H1 (cell line): ENCODE measurements at regions not wholly inside any gene's neighbourhood (a gene's known extent, or its start where the extent isn't known, plus 50 kb on each side); places are given as distances from the start of the nearest gene placed in this dataset.

Source experiments
- CTCF ChIA-PET: fragments of 300-600 bp; sonication (Branson Sonifier 250); formaldehyde crosslinking; loops from one replicate; lab custom pipeline; 2021; ENCODE audit not compliant: partially characterized antibody; lab: Charles Lee
- POLR2A ChIA-PET: fragments of 300-600 bp; sonication (Branson Sonifier 250); formaldehyde crosslinking; loops from one replicate; lab custom pipeline; 2021; ENCODE audit warnings: inconsistent platforms; ENCODE audit not compliant: partially characterized antibody; lab: Charles Lee
- DNase-seq, 2 experiments: peaks; one replicate each; pipeline versions ENCODE4 v3.0.0 to v3.0.0-alpha.2; 2010 to 2022; ENCODE audit warnings: low spot score in 2 of 2, low read depth in 1 of 2, mixed read lengths in 1 of 2
- FAIRE-seq: peaks from 2 replicates; lab custom pipeline; 2011; peaks lifted over from hg19 to GRCh38; lab: Jason Lieb, UNC
- H2AFZ ChIP-seq: 2 replicates; pipeline ENCODE4 v1.8.1; 2012; ENCODE audit warnings: low read length, inconsistent platforms
- H2AK5ac ChIP-seq: 2 replicates; pipeline ENCODE4 v1.6.1; 2013; ENCODE audit warnings: low read depth, low read length
- H2BK120ac ChIP-seq: replicated peaks from 2 replicates; pipeline ENCODE3; 2013; ENCODE audit warnings: low read depth, low read length, inconsistent platforms
- H2BK12ac ChIP-seq: 2 replicates; pipeline ENCODE4 v1.6.1; 2013; ENCODE audit warnings: low read depth, low read length
- H2BK15ac ChIP-seq: 2 replicates; pipeline ENCODE4 v1.6.1; 2013; ENCODE audit warnings: low read length
- H2BK20ac ChIP-seq: 2 replicates; pipeline ENCODE4 v1.6.1; 2013; ENCODE audit warnings: low read length
- H2BK5ac ChIP-seq: 2 replicates; pipeline ENCODE4 v1.6.1; 2013; ENCODE audit warnings: low read depth, low read length
- H3K14ac ChIP-seq: 2 replicates; pipeline ENCODE4 v1.6.1; 2013; ENCODE audit warnings: inconsistent platforms; ENCODE audit not compliant: insufficient read length
- H3K18ac ChIP-seq: 2 replicates; pipeline ENCODE4 v1.6.1; 2013; ENCODE audit warnings: low read length; ENCODE audit errors: extremely low read depth
- H3K23ac ChIP-seq: 2 replicates; pipeline ENCODE4 v1.6.1; 2013; ENCODE audit warnings: inconsistent platforms; ENCODE audit not compliant: insufficient read length
- H3K23me2 ChIP-seq: 2 replicates; pipeline ENCODE4 v1.6.1; 2013; ENCODE audit warnings: low read depth, low read length
- H3K27ac ChIP-seq: 2 replicates; pipeline ENCODE4 v1.6.1; 2011; ENCODE audit warnings: low read depth, low read length, inconsistent platforms
- H3K27me3 ChIP-seq, 4 experiments: replicated peaks in 1 of 4; 1 replicate in 1 of 4; 2 replicates in 3 of 4; pipeline versions ENCODE4 v1.6.1 to v1.8.1; 2011 to 2013; ENCODE audit warnings: low read length in 3 of 4, mild to moderate bottlenecking in 3 of 4, inconsistent platforms in 2 of 4, mixed read lengths in 2 of 4, moderate library complexity in 1 of 4; ENCODE audit not compliant: control insufficient read depth in 3 of 4, insufficient read depth in 3 of 4; ENCODE audit errors: extremely low read depth in 1 of 4
- H3K36me3 ChIP-seq, 4 experiments: 2 replicates each; pipeline versions ENCODE4 v1.6.1 to v1.8.1; 2011 to 2013; ENCODE audit warnings: mild to moderate bottlenecking in 4 of 4, low read length in 3 of 4, moderate library complexity in 2 of 4, control low read depth in 1 of 4, inconsistent platforms in 1 of 4; ENCODE audit not compliant: insufficient read depth in 4 of 4, control insufficient read depth in 2 of 4
- H3K4ac ChIP-seq: replicated peaks from 2 replicates; pipeline ENCODE3; 2013; ENCODE audit warnings: low read length, low read depth, mixed read lengths, inconsistent platforms; ENCODE audit not compliant: insufficient read length
- H3K4me1 ChIP-seq, 4 experiments: replicated peaks in 1 of 4; 1 replicate in 1 of 4; 2 replicates in 3 of 4; pipeline versions ENCODE4 v1.6.1 to v1.8.1; 2011 to 2013; ENCODE audit warnings: low read length in 3 of 4, inconsistent platforms in 2 of 4, mixed read lengths in 1 of 4; ENCODE audit not compliant: insufficient read depth in 4 of 4, control insufficient read depth in 3 of 4
- H3K4me2 ChIP-seq, 2 experiments: 2 replicates each; pipeline versions ENCODE4 v1.6.1 to v1.8.1; 2011 to 2013; ENCODE audit warnings: low read depth in 2 of 2, low read length in 2 of 2, control low read depth in 1 of 2, inconsistent platforms in 1 of 2, mild to moderate bottlenecking in 1 of 2; ENCODE audit not compliant: insufficient read depth in 1 of 2
- H3K4me3 ChIP-seq, 4 experiments: fragments of 200-600, 300-600 bp in 1 of 4; sonication (generic), shearing (Covaris generic), sonication (Bioruptor Twin) in 1 of 4; 2 replicates each; pipeline versions ENCODE4 v1.5.1 to v1.8.1; 2011 to 2016; ENCODE audit warnings: low read length in 4 of 4, low read depth in 3 of 4, control low read depth in 2 of 4, inconsistent platforms in 2 of 4, mild to moderate bottlenecking in 2 of 4, mixed read lengths in 1 of 4, moderate library complexity in 1 of 4; ENCODE audit not compliant: insufficient read depth in 2 of 4; ENCODE audit errors: extremely low read depth in 1 of 4
- H3K56ac ChIP-seq: replicated peaks from 2 replicates; pipeline ENCODE3; 2013; ENCODE audit warnings: low read depth, mild to moderate bottlenecking, mixed read lengths, low read length, inconsistent platforms; ENCODE audit not compliant: insufficient read length
- H3K79me1 ChIP-seq: 2 replicates; pipeline ENCODE4 v1.6.1; 2013; ENCODE audit warnings: low read depth, low read length, control low read depth
- H3K79me2 ChIP-seq, 2 experiments: 2 replicates each; pipeline versions ENCODE4 v1.6.1 to v1.8.1; 2012 to 2013; ENCODE audit warnings: low read length in 2 of 2, mild to moderate bottlenecking in 2 of 2, inconsistent platforms in 1 of 2; ENCODE audit not compliant: insufficient read depth in 2 of 2, control insufficient read depth in 1 of 2
- H3K9ac ChIP-seq, 4 experiments: replicated peaks in 1 of 4; 1 replicate in 1 of 4; 2 replicates in 3 of 4; pipeline versions ENCODE4 v1.6.1 to v1.8.1; 2011 to 2013; ENCODE audit warnings: low read depth in 3 of 4, low read length in 3 of 4, control low read depth in 2 of 4, mild to moderate bottlenecking in 2 of 4, moderate library complexity in 2 of 4, inconsistent platforms in 1 of 4; ENCODE audit errors: extremely low read depth in 1 of 4
- H3K9me3 ChIP-seq, 2 experiments: 2 replicates each; pipeline versions ENCODE4 v1.6.1 to v1.8.1; 2012 to 2013; ENCODE audit warnings: mild to moderate bottlenecking in 2 of 2, moderate library complexity in 2 of 2, control low read depth in 1 of 2, inconsistent platforms in 1 of 2, low read depth in 1 of 2, low read length in 1 of 2, mixed read lengths in 1 of 2; ENCODE audit not compliant: insufficient read depth in 2 of 2
- H4K20me1 ChIP-seq, 2 experiments: replicated peaks in 1 of 2; 2 replicates each; pipeline versions ENCODE3 to v1.8.1; 2011 to 2013; ENCODE audit warnings: inconsistent platforms in 2 of 2, low read length in 2 of 2, mild to moderate bottlenecking in 1 of 2; ENCODE audit not compliant: insufficient read depth in 2 of 2, control insufficient read depth in 1 of 2
- H4K5ac ChIP-seq: 2 replicates; pipeline ENCODE4 v1.6.1; 2013; ENCODE audit warnings: low read length, low read depth, mixed read lengths, inconsistent platforms; ENCODE audit not compliant: insufficient read length
- H4K8ac ChIP-seq: 2 replicates; pipeline ENCODE4 v1.8.0; 2013; ENCODE audit warnings: mild to moderate bottlenecking, moderate library complexity, low read length, inconsistent platforms; ENCODE audit not compliant: insufficient read depth; ENCODE audit errors: extremely low read depth
- H4K91ac ChIP-seq: replicated peaks from 2 replicates; pipeline ENCODE3; 2013; ENCODE audit warnings: low read length, mixed read lengths, inconsistent platforms; ENCODE audit not compliant: insufficient read length
- BCL11A ChIP-seq, 2 experiments: IDR thresholded peaks; one replicate each; pipeline ENCODE4 v1.6.1; 2011; ENCODE audit warnings: low read depth in 2 of 2, low read length in 2 of 2, mild to moderate bottlenecking in 2 of 2
- CREB1 ChIP-seq: IDR thresholded peaks from 2 replicates; pipeline ENCODE4 v1.6.1; 2012; ENCODE audit warnings: inconsistent platforms
- SAP30 ChIP-seq: fragments of 300-600 bp; sonication (generic); IDR thresholded peaks from 2 replicates; pipeline ENCODE4 v1.7.1; 2012; ENCODE audit warnings: low read length, moderate library complexity, mild to moderate bottlenecking, inconsistent platforms; ENCODE audit not compliant: insufficient read depth, insufficient replicate concordance
- SIX5 ChIP-seq: IDR thresholded peaks from 2 replicates; pipeline ENCODE4 v1.6.1; 2011; ENCODE audit warnings: mild to moderate bottlenecking, low read depth, low read length
- SP2 ChIP-seq: IDR thresholded peaks from 2 replicates; pipeline ENCODE4 v1.6.1; 2012; ENCODE audit warnings: mild to moderate bottlenecking, low read length, inconsistent platforms
- TAF1 ChIP-seq: IDR thresholded peaks from 2 replicates; pipeline ENCODE4 v1.6.1; 2011; ENCODE audit warnings: mild to moderate bottlenecking, low read depth, low read length
- TBP ChIP-seq: IDR thresholded peaks from 2 replicates; pipeline ENCODE4 v1.6.1; 2011; ENCODE audit warnings: low read depth, low read length, improper control_type of control experiment
- WGBS, 2 experiments: shearing (Covaris generic) in 1 of 2; methylation state at CpG; one replicate each; pipeline versions ENCODE4 v1.1.6 to v1.1.7; 2013 to 2015; ENCODE audit warnings: low lambda C conversion rate in 2 of 2, mixed read lengths in 2 of 2, inconsistent platforms in 1 of 2, low coverage in 1 of 2, missing lambda C conversion rate in 1 of 2; ENCODE audit not compliant: insufficient replicate concordance in 2 of 2, insufficient coverage in 1 of 2, insufficient read length in 1 of 2; ENCODE audit errors: extremely low coverage in 1 of 2, missing lambda C conversion rate in 1 of 2; 5-methylcytosine and 5-hydroxymethylcytosine counted together
- TF ChIP-seq, protein P1 (sequence below): IDR thresholded peaks from 2 replicates; pipeline ENCODE4 v1.6.1; 2012; ENCODE audit warnings: low read length, inconsistent platforms
- TF ChIP-seq, protein P2 (sequence below): IDR thresholded peaks from 2 replicates; pipeline ENCODE4 v1.6.1; 2012; ENCODE audit warnings: inconsistent platforms

GRCh38 chr4:1504595-1505500, 98.6 kb upstream of the NKX1-1 start:
- H3K23ac ChIP-seq = no peak overlapping the region
- WGBS, 2 experiments = 86% methylated on average over 16 of the region's 17 CpGs; no CpG with 5 or more reads in 1 of the 2 experiments
- no peak overlapping the region for H2BK12ac ChIP-seq
- H3K56ac ChIP-seq = no peak overlapping the region
- H2AFZ ChIP-seq = no peak overlapping the region
- H3K79me2 ChIP-seq = no peaks in the 10 kb centered on the region
- peaks cover 0 to under 1% of the 10 kb centered on the region in 2 experiments for H4K20me1 ChIP-seq
- peak overlapping the region; percentile 33 for H2BK120ac ChIP-seq
- H3K9ac ChIP-seq = no peak overlapping the region
- no peak overlapping the region for H4K91ac ChIP-seq
- POLR2A ChIA-PET = no interaction called here
- no peaks in the 10 kb centered on the region for H3K23me2 ChIP-seq
- CTCF ChIA-PET = interaction anchor here (0.8 to 1.3 kb wide), 3 partner anchors 8 to 125 kb away, joined by 3 to 6 read pairs (median 3); no protein-coding TSS in a partner anchor
- H3K4ac ChIP-seq = no peak overlapping the region
- H3K4me1 ChIP-seq = peaks cover 0 to 6% (median 4%) of the 10 kb centered on the region in 4 experiments; a peak in 3 of 7 replicates
- no peak overlapping the region for H4K8ac ChIP-seq
- H3K4me3 ChIP-seq = no peak overlapping the region
- H3K27ac ChIP-seq = no peak overlapping the region
- H2BK15ac ChIP-seq = no peak overlapping the region
- no peaks in the 10 kb centered on the region for H3K9me3 ChIP-seq
- H3K36me3 ChIP-seq = no peaks in the 10 kb centered on the region
- FAIRE-seq = no peak
- DNase-seq = no peak
- no peak overlapping the region for H3K18ac ChIP-seq
- H2AK5ac ChIP-seq = no peak overlapping the region
- H3K4me2 ChIP-seq = no peak overlapping the region
- H2BK20ac ChIP-seq = no peak overlapping the region
- no peak overlapping the region for H4K5ac ChIP-seq
- H3K27me3 ChIP-seq = no peaks in the 10 kb centered on the region; a peak in 1 of 7 replicates
- H2BK5ac ChIP-seq = no peak overlapping the region
- H3K14ac ChIP-seq = no peak overlapping the region
- H3K79me1 ChIP-seq = no peaks in the 10 kb centered on the region
- no peak for TF ChIP-seq TBP
- TF ChIP-seq SIX5 = no peak
- TF ChIP-seq, protein P1, sequence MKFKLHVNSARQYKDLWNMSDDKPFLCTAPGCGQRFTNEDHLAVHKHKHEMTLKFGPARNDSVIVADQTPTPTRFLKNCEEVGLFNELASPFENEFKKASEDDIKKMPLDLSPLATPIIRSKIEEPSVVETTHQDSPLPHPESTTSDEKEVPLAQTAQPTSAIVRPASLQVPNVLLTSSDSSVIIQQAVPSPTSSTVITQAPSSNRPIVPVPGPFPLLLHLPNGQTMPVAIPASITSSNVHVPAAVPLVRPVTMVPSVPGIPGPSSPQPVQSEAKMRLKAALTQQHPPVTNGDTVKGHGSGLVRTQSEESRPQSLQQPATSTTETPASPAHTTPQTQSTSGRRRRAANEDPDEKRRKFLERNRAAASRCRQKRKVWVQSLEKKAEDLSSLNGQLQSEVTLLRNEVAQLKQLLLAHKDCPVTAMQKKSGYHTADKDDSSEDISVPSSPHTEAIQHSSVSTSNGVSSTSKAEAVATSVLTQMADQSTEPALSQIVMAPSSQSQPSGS = no peak
- no peak for TF ChIP-seq SP2
- TF ChIP-seq, protein P2, sequence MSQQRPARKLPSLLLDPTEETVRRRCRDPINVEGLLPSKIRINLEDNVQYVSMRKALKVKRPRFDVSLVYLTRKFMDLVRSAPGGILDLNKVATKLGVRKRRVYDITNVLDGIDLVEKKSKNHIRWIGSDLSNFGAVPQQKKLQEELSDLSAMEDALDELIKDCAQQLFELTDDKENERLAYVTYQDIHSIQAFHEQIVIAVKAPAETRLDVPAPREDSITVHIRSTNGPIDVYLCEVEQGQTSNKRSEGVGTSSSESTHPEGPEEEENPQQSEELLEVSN = no peak
- no peak for TF ChIP-seq BCL11A (IDR thresholded peaks at IDR 0.05; ENCODE audit: low read depth in 2 of 2, low read length in 2 of 2)
- no peak for TF ChIP-seq TAF1
- TF ChIP-seq CREB1 = no peak
- TF ChIP-seq SAP30 = no peak
